MM.1S (cell line): ENCODE measurements at regions not wholly inside any gene's neighbourhood (a gene's known extent, or its start where the extent isn't known, plus 50 kb on each side); places are given as distances from the start of the nearest gene placed in this dataset.

ENCODE experiments used
- DNase-seq: peaks from one replicate; pipeline ENCODE4 v3.0.0-alpha.2; 2015
- H2AFZ ChIP-seq: fragments of 300-600 bp; sonication (generic); 2 replicates; pipeline ENCODE4 v1.6.0; 2016; ENCODE audit warnings: antibody characterized with exemption, low read length
- H3F3A ChIP-seq: fragments of 300-600 bp; sonication (generic); 2 replicates; pipeline ENCODE4 v1.6.1; 2016; ENCODE audit warnings: mild to moderate bottlenecking, antibody characterized with exemption, low read length, moderate library complexity, mixed read lengths; ENCODE audit not compliant: insufficient read depth
- H3K27ac ChIP-seq: fragments of 300-600 bp; sonication (generic); 2 replicates; pipeline ENCODE4 v1.5.1; 2016; ENCODE audit warnings: mild to moderate bottlenecking, low read length
- H3K27me3 ChIP-seq: fragments of 300-600 bp; sonication (generic); replicated peaks from 2 replicates; pipeline ENCODE4 v1.6.0; 2016; ENCODE audit warnings: low read length; ENCODE audit not compliant: insufficient read depth
- H3K36me3 ChIP-seq: fragments of 300-600 bp; sonication (generic); replicated peaks from 2 replicates; pipeline ENCODE4 v1.6.1; 2016; ENCODE audit warnings: mild to moderate bottlenecking, low read length, mixed read lengths; ENCODE audit not compliant: insufficient read depth
- H3K4me1 ChIP-seq: fragments of 300-600 bp; sonication (generic); 2 replicates; pipeline ENCODE4 v1.6.1; 2016; ENCODE audit warnings: low read length, mixed read lengths
- H3K4me2 ChIP-seq: fragments of 300-600 bp; sonication (generic); 2 replicates; pipeline ENCODE4 v1.6.0; 2016; ENCODE audit warnings: low read depth, low read length
- H3K4me3 ChIP-seq: fragments of 300-600 bp; sonication (generic); 2 replicates; pipeline ENCODE4 v1.5.1; 2016; ENCODE audit warnings: low read length, mixed read lengths
- H3K79me2 ChIP-seq: fragments of 300-600 bp; sonication (generic); 2 replicates; pipeline ENCODE4 v1.6.1; 2016; ENCODE audit warnings: mixed run types, low read length, mixed read lengths
- H3K9ac ChIP-seq: fragments of 300-600 bp; sonication (generic); 2 replicates; pipeline ENCODE4 v1.6.1; 2016; ENCODE audit warnings: low read length, mixed read lengths
- H3K9me2 ChIP-seq: fragments of 300-600 bp; sonication (generic); replicated peaks from 2 replicates; pipeline ENCODE4 v1.6.1; 2016; ENCODE audit warnings: mild to moderate bottlenecking, low read length, mixed read lengths; ENCODE audit not compliant: insufficient read depth
- H3K9me3 ChIP-seq: fragments of 300-600 bp; sonication (generic); replicated peaks from 2 replicates; pipeline ENCODE4 v1.6.1; 2016; ENCODE audit warnings: mild to moderate bottlenecking, low read length, mixed read lengths; ENCODE audit not compliant: insufficient read depth
- H4K20me1 ChIP-seq: fragments of 300-600 bp; sonication (generic); 2 replicates; pipeline ENCODE4 v1.6.1; 2016; ENCODE audit warnings: mild to moderate bottlenecking, low read length, moderate library complexity, mixed read lengths; ENCODE audit not compliant: insufficient read depth
- CTCF ChIP-seq: fragments of 300-600 bp; sonication (generic); IDR thresholded peaks from 2 replicates; pipeline ENCODE4 v1.5.1; 2016; ENCODE audit warnings: antibody characterized with exemption, low read length, mixed read lengths
- EZH2 ChIP-seq: fragments of 300-600 bp; sonication (generic); optimal IDR thresholded peaks from 2 replicates; pipeline ENCODE3; 2017; ENCODE audit warnings: low read depth, mild to moderate bottlenecking, antibody characterized with exemption, low read length, mixed read lengths
- EZH2phosphoT487 ChIP-seq: fragments of 300-600 bp; sonication (generic); IDR thresholded peaks from 2 replicates; pipeline ENCODE4 v1.6.1; 2018; ENCODE audit warnings: antibody characterized with exemption, low read length

DNA sequence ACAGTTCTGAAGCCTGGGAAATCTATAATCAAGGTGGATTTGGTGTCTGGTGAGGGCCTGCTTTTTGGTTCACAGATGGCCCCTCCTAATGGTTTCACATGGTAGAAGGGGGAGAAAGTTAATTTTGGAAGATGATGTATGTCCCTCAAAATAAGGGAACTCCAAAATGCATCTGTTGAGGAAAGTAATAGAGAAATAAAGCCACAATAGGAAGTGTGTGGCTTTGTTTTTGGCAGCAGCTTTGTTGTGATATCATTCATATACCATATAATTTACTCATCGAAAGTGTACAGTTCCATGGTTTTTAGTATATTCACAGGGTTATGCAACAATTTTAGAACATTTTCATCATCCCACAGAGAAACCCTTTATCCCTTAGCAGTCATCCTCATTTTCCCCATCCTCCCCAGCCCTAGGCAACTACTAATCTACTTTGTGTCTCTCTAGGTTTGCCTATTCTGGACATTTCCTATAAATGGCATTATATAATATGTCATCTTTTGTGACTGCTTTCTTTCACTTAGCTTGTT, 274.0 kb upstream of the FAM98A start:
- no peaks in the 10 kb centered on the region for H4K20me1 ChIP-seq
- H3K9me2 ChIP-seq = no peaks in the 10 kb centered on the region
- H3K79me2 ChIP-seq = no peaks in the 10 kb centered on the region
- no peak for DNase-seq
- no peaks in the 10 kb centered on the region for H3K36me3 ChIP-seq
- H3K9me3 ChIP-seq = no peaks in the 10 kb centered on the region
- TF ChIP-seq EZH2 (no peak), CTCF (no peak), EZH2phosphoT487 (no peak)
- H3K4me1 ChIP-seq = no peaks in the 10 kb centered on the region
- no peak overlapping the region for H3K4me3 ChIP-seq
- H3K27me3 ChIP-seq = no peaks in the 10 kb centered on the region
- no peaks in the 10 kb centered on the region for H3F3A ChIP-seq
- H3K9ac ChIP-seq = no peak overlapping the region
- H3K27ac ChIP-seq = no peak overlapping the region
- H2AFZ ChIP-seq = no peak overlapping the region
- H3K4me2 ChIP-seq = no peak overlapping the region

DNA sequence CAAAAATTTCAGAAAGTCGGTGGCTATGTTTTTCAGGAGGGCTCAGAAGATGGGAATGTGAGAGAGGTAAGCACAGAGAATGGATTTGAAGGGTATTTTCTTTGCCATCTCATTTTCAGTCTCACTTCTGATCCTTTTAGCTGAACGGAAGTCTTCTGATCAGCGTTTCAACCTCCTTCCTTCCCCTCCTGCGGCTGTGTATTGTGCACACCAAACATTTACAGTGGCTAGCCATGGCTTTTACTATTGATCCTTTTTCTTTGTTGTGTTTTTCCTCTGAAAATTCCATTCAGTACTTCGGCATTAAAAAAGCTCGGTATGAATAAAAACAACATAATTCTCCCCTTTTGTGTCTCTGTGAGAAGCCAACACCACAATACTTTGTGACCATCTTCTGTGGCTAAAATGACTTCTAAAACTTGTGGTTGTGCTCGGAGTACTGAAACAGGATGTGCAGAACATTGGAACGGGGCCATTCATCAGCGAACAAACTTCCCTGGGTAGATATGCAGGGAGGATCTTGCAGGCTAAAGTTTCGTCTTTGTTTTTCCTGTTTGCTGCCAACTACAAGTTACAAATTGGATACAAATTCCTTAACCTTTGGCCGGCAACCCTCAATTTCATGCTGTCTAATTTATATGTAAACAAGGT, 260.8 kb upstream of the FAM98A start:
- Histone ChIP-seq H3K9me3 (no peaks in the 10 kb centered on the region), H3K27ac (peak overlapping the region; percentile 45; the same call in 1 of the 2 replicates), H3K4me2 (peak overlapping the region; percentile 33), H3K4me1 (peaks cover 6% of the 10 kb centered on the region), H3K4me3 (0 out of 2 replicates have a peak overlapping the region, but pooled peaks have one; percentile 1), H2AFZ (peak overlapping the region; percentile 1; the same call in 1 of the 2 replicates), H3K27me3 (no peaks in the 10 kb centered on the region), H4K20me1 (no peaks in the 10 kb centered on the region), H3K9me2 (no peaks in the 10 kb centered on the region), H3K79me2 (no peaks in the 10 kb centered on the region), H3K9ac (no peak overlapping the region), H3F3A (no peaks in the 10 kb centered on the region), H3K36me3 (no peaks in the 10 kb centered on the region)
- TF ChIP-seq EZH2phosphoT487 = no peak
- TF ChIP-seq EZH2 = no peak
- TF ChIP-seq CTCF = no peak
- DNase-seq = peak; percentile 49

- Histone ChIP-seq H3K4me2 (peak overlapping the region; percentile 33; the same call in 1 of the 2 replicates), H3K9ac (no peak overlapping the region), H3K79me2 (no peaks in the 10 kb centered on the region), H3K27ac (peak overlapping the region; percentile 45; the same call in 1 of the 2 replicates), H3K27me3 (no peaks in the 10 kb centered on the region), H3K4me1 (peaks cover 6% of the 10 kb centered on the region), H3K4me3 (no peak overlapping the region), H3K36me3 (no peaks in the 10 kb centered on the region), H3F3A (no peaks in the 10 kb centered on the region), H2AFZ (peak overlapping the region; percentile 1; the same call in 1 of the 2 replicates), H4K20me1 (no peaks in the 10 kb centered on the region), H3K9me2 (no peaks in the 10 kb centered on the region), H3K9me3 (no peaks in the 10 kb centered on the region)
- TF ChIP-seq CTCF = no peak
- no peak for TF ChIP-seq EZH2
- TF ChIP-seq EZH2phosphoT487 = no peak
- DNase-seq = no peak
Observed at GRCh38 chr2:33859176-33859575, 260.1 kb upstream of the FAM98A start.
